MM.1S (cell line): ENCODE measurements at regions not wholly inside any gene's neighbourhood (a gene's known extent, or its start where the extent isn't known, plus 50 kb on each side); places are given as distances from the start of the nearest gene placed in this dataset.

ENCODE experiments used
- DNase-seq: peaks from one replicate; pipeline ENCODE4 v3.0.0-alpha.2; 2015
- H2AFZ ChIP-seq: fragments of 300-600 bp; sonication (generic); 2 replicates; pipeline ENCODE4 v1.6.0; 2016; ENCODE audit warnings: antibody characterized with exemption, low read length
- H3F3A ChIP-seq: fragments of 300-600 bp; sonication (generic); 2 replicates; pipeline ENCODE4 v1.6.1; 2016; ENCODE audit warnings: mild to moderate bottlenecking, antibody characterized with exemption, low read length, moderate library complexity, mixed read lengths; ENCODE audit not compliant: insufficient read depth
- H3K27ac ChIP-seq: fragments of 300-600 bp; sonication (generic); 2 replicates; pipeline ENCODE4 v1.5.1; 2016; ENCODE audit warnings: mild to moderate bottlenecking, low read length
- H3K27me3 ChIP-seq: fragments of 300-600 bp; sonication (generic); replicated peaks from 2 replicates; pipeline ENCODE4 v1.6.0; 2016; ENCODE audit warnings: low read length; ENCODE audit not compliant: insufficient read depth
- H3K36me3 ChIP-seq: fragments of 300-600 bp; sonication (generic); replicated peaks from 2 replicates; pipeline ENCODE4 v1.6.1; 2016; ENCODE audit warnings: mild to moderate bottlenecking, low read length, mixed read lengths; ENCODE audit not compliant: insufficient read depth
- H3K4me1 ChIP-seq: fragments of 300-600 bp; sonication (generic); 2 replicates; pipeline ENCODE4 v1.6.1; 2016; ENCODE audit warnings: low read length, mixed read lengths
- H3K4me2 ChIP-seq: fragments of 300-600 bp; sonication (generic); 2 replicates; pipeline ENCODE4 v1.6.0; 2016; ENCODE audit warnings: low read depth, low read length
- H3K4me3 ChIP-seq: fragments of 300-600 bp; sonication (generic); 2 replicates; pipeline ENCODE4 v1.5.1; 2016; ENCODE audit warnings: low read length, mixed read lengths
- H3K79me2 ChIP-seq: fragments of 300-600 bp; sonication (generic); 2 replicates; pipeline ENCODE4 v1.6.1; 2016; ENCODE audit warnings: mixed run types, low read length, mixed read lengths
- H3K9ac ChIP-seq: fragments of 300-600 bp; sonication (generic); 2 replicates; pipeline ENCODE4 v1.6.1; 2016; ENCODE audit warnings: low read length, mixed read lengths
- H3K9me2 ChIP-seq: fragments of 300-600 bp; sonication (generic); replicated peaks from 2 replicates; pipeline ENCODE4 v1.6.1; 2016; ENCODE audit warnings: mild to moderate bottlenecking, low read length, mixed read lengths; ENCODE audit not compliant: insufficient read depth
- H3K9me3 ChIP-seq: fragments of 300-600 bp; sonication (generic); replicated peaks from 2 replicates; pipeline ENCODE4 v1.6.1; 2016; ENCODE audit warnings: mild to moderate bottlenecking, low read length, mixed read lengths; ENCODE audit not compliant: insufficient read depth
- H4K20me1 ChIP-seq: fragments of 300-600 bp; sonication (generic); 2 replicates; pipeline ENCODE4 v1.6.1; 2016; ENCODE audit warnings: mild to moderate bottlenecking, low read length, moderate library complexity, mixed read lengths; ENCODE audit not compliant: insufficient read depth
- CTCF ChIP-seq: fragments of 300-600 bp; sonication (generic); IDR thresholded peaks from 2 replicates; pipeline ENCODE4 v1.5.1; 2016; ENCODE audit warnings: antibody characterized with exemption, low read length, mixed read lengths
- EZH2 ChIP-seq: fragments of 300-600 bp; sonication (generic); optimal IDR thresholded peaks from 2 replicates; pipeline ENCODE3; 2017; ENCODE audit warnings: low read depth, mild to moderate bottlenecking, antibody characterized with exemption, low read length, mixed read lengths
- EZH2phosphoT487 ChIP-seq: fragments of 300-600 bp; sonication (generic); IDR thresholded peaks from 2 replicates; pipeline ENCODE4 v1.6.1; 2018; ENCODE audit warnings: antibody characterized with exemption, low read length

- no peaks in the 10 kb centered on the region for H3K9me3 ChIP-seq
- no peak overlapping the region for H2AFZ ChIP-seq
- H3K79me2 ChIP-seq = no peaks in the 10 kb centered on the region
- H4K20me1 ChIP-seq = no peaks in the 10 kb centered on the region
- H3K4me3 ChIP-seq = no peak overlapping the region
- no peaks in the 10 kb centered on the region for H3K4me1 ChIP-seq
- H3K27me3 ChIP-seq = no peaks in the 10 kb centered on the region
- H3K9me2 ChIP-seq = no peaks in the 10 kb centered on the region
- no peak for DNase-seq
- no peak overlapping the region for H3K9ac ChIP-seq
- no peaks in the 10 kb centered on the region for H3F3A ChIP-seq
- TF ChIP-seq CTCF (no peak), EZH2phosphoT487 (no peak), EZH2 (no peak)
- H3K36me3 ChIP-seq = no peaks in the 10 kb centered on the region
- H3K27ac ChIP-seq = no peak overlapping the region
- no peak overlapping the region for H3K4me2 ChIP-seq
Measured at GRCh38 chr2:14745288-14746076, 113.0 kb downstream of the LRATD1 start.

- no peaks in the 10 kb centered on the region for H3K79me2 ChIP-seq
- H3K4me2 ChIP-seq = no peak overlapping the region
- no peaks in the 10 kb centered on the region for H3K36me3 ChIP-seq
- no peak overlapping the region for H3K9ac ChIP-seq
- no peak for TF ChIP-seq CTCF
- TF ChIP-seq EZH2phosphoT487 = no peak
- no peak for TF ChIP-seq EZH2
- no peaks in the 10 kb centered on the region for H4K20me1 ChIP-seq
- no peak overlapping the region for H2AFZ ChIP-seq
- no peaks in the 10 kb centered on the region for H3K27me3 ChIP-seq
- no peaks in the 10 kb centered on the region for H3K9me3 ChIP-seq
- no peak overlapping the region for H3K4me3 ChIP-seq
- H3K4me1 ChIP-seq = no peaks in the 10 kb centered on the region
- no peak for DNase-seq
- no peaks in the 10 kb centered on the region for H3K9me2 ChIP-seq
- H3F3A ChIP-seq = no peaks in the 10 kb centered on the region
- H3K27ac ChIP-seq = no peak overlapping the region
Measured at GRCh38 chr2:14746133-14746532, 113.6 kb downstream of the LRATD1 start.

GRCh38 chr2:14747447-14747846 is 114.9 kb downstream of the LRATD1 start:
- TF ChIP-seq CTCF = no peak
- no peak for TF ChIP-seq EZH2
- no peak for TF ChIP-seq EZH2phosphoT487
- no peaks in the 10 kb centered on the region for H3F3A ChIP-seq
- no peak overlapping the region for H3K4me2 ChIP-seq
- no peak overlapping the region for H3K9ac ChIP-seq
- H4K20me1 ChIP-seq = no peaks in the 10 kb centered on the region
- H3K79me2 ChIP-seq = no peaks in the 10 kb centered on the region
- no peaks in the 10 kb centered on the region for H3K36me3 ChIP-seq
- no peak overlapping the region for H3K27ac ChIP-seq
- no peak for DNase-seq
- H3K9me2 ChIP-seq = no peaks in the 10 kb centered on the region
- no peak overlapping the region for H3K4me3 ChIP-seq
- H3K9me3 ChIP-seq = no peaks in the 10 kb centered on the region
- no peaks in the 10 kb centered on the region for H3K27me3 ChIP-seq
- H2AFZ ChIP-seq = no peak overlapping the region
- no peaks in the 10 kb centered on the region for H3K4me1 ChIP-seq
